DMS 273 (cell line): ENCODE measurements at regions not wholly inside any gene's neighbourhood (a gene's known extent, or its start where the extent isn't known, plus 50 kb on each side); places are given as distances from the start of the nearest gene placed in this dataset.

Experiments
- DNase-seq: peaks from one replicate; lab custom pipeline; 2025; ENCODE audit not compliant: unreplicated experiment; lab: John Stamatoyannopoulos, UW

DNA sequence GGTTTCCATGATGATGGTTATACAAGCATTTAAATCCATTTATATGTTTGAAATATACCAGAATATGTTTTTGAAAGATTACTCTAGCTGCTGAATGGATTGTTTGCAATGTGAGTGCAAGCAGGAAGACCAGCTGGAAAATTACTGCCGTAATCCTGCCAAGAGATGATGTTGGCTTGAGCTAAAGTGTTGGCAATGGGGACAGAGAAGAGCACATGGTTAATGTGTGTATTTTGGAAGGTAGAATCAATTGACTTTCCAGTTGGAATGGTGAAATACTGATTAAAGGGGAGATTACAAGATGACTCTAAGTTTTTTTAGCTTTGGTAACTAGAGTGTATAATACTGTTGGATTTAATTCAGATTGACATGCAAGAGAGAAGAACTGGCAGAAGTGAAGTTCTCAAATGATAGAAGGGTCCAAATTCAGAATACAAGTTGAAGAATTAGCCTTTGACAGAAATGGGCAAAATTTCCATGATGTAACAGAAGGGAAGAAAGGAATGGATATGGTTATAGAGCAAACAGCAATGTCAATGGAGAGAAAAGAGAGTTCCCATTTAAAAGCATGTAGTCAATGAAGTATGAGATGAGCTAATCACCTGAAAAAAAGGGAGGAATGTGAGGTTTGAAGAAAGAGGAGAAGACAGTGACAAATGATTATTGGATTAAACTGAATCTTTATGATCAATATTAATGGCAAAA lies 422.0 kb downstream of the CDC14C start:
- DNase-seq = peak; percentile 59

DNA sequence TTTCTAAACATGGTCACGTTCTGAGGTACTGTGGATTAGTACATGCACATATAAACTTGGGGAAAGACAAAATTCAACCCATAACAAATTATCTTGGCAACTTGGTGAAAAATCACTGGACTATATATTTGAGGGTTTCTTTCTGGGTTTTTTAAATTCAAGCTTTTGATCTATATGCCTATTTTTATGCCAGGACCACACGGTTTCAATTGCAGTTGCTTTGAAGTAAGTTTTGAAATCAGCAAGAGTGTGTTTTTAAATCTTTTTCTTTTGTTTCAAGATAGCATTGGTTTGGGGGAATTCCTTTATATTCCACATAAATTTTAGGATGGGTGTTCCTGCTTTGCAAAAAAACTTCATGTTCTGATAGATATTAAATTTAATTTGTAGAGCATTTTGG lies 406.4 kb upstream of the VWC2 start:
- no peak for DNase-seq

DNA sequence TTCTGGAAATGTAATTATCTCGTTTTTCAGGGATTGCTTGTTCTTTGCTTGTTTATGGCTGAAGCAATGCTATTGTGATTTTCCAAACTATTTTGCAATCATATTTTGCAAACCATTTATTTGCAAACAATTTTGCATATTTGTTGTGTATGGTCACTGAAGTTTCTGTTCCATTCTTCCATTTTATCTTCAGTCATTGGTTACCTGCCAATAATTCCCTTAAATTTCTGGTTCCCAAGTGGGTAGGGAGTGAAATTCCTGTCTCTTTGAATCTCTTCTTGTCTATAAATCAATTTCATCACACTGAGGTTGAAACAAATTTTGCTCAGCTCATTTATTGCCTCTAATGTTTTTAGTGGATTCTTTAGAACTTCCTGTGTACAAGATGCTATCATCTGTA lies 401.7 kb upstream of the VWC2 start:
- no peak for DNase-seq

DNA sequence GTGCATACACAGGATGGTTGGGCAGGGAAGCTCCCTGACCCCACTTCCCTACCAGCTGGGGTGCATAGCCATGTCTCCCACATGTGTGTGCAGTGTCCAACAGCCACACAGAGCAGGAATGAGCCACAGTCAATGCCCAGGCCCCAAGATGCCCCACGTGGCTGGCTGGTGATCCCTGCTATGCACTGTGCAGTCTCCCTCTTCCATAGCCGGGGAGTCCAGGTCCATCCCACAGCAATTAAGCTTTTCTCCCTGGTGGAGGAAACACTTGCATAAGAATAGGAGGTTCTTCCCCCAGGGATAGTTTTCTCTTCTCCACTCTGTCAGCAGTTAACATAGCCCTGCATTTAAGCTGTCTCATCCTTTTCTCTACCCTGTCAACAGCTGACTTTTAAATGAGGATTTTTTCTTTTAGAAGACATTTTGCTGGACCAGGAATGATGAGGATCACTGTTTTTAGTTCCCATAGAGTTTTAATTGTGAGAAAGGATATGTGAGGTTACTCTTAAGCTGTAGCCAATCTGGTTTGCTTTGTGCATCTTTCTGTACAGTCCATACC lies 396.5 kb upstream of the VWC2 start:
- no peak for DNase-seq

DNA sequence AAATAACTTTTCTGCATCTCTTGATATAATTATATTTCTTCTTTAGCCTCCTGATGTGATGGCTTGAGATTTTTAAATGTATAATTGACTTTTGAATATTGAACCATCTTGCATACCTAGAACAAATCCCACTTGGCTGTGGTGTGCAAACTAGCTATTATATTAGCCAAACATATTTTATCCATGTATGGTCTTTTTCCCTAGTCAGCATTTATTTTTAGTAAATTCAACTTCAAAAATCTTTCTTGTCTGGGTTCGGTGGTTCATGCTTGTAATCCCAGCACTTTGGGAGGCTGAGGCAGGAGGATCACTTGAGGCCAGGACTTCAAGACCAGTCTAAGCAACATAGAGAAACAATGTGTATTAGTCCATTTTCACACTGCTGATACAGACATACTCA lies 386.6 kb upstream of the VWC2 start:
- no peak for DNase-seq

DNA sequence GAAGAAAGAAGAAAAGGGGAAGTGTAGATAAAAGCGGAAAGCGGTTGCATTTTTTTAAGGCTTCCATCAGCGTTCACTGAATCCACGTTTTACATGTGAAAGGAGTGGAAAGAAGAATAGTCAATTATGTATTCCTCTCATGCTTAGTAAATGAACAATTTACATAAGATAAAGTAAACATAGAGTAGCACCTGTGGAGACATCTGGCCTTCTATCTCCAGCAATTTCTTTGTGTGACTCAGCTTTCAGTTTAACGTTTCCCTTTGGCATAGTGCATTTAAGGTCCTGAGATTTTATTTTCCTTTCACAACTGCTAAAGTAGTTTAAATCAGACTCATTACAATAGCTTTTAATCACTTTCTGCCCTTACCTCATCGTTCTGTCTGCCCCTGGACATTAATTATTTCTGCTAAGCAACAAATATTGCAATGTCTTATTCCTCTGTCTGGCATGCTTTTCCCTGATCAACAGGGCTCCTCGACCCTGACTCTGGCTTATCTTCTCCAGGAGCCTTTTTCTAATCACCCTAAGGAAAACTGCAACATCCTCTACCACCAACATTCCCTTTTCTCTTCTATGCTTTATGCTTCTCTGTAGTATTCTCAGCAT lies 383.5 kb upstream of the VWC2 start:
- DNase-seq = peak; percentile 65

DNA sequence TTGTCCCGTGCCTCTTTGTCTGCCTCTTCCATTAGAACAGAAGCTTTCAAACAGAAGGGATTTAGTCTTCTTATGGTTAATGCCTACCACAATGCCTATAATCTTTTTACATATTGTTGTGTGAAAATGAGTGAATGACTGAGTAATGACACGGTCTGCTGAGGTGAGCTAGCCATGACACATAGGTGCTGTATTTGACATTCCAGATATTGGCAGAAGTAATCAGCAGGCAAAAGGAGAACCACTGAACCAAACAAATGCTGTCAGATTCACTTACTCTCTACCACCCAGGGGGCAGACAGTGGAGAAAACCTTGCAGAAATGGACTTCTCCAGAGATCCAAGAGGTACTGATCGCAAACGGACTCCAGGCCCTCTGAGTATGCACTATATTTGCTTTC lies 377.2 kb upstream of the VWC2 start:
- DNase-seq = no peak

DNA sequence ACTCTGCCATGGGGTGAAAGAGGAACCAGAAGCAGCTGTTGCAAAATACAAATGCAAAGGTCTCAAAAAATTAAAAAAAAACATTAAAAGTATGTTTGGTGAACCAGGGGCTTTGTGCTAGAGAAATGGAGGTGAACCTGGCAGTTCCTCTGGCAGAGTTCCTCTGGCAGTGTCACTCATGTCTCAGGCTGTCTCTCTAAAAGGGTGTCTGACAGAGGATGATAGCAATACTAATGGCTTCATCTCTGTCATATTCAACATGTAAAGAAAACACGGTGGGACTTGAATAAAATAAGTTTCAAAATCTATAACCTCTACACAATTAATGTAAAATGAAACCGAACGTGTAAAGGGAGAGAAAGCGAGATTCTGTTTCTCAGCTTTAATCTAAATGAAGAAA lies 375.7 kb upstream of the VWC2 start:
- no peak for DNase-seq

DNA sequence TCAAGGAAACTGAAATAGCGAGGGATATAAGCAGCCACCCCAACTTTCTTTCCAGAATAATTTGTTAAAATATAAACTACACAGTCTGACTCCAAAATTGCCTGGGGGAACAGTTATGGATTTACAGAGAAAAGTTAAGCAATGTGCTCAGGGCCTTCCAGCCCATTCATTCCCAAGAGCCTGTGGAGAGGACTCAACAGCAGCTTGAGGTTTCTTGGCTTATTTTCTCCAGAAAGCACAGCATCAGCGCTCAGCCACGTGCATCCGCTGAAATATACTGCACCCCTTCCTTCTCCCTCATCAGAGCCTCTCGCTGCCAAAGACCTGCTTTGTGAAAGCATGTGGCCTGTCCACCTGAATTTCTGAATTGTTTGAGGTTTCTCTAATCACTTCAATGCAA lies 375.2 kb upstream of the VWC2 start:
- DNase-seq = peak; percentile 44

DNA sequence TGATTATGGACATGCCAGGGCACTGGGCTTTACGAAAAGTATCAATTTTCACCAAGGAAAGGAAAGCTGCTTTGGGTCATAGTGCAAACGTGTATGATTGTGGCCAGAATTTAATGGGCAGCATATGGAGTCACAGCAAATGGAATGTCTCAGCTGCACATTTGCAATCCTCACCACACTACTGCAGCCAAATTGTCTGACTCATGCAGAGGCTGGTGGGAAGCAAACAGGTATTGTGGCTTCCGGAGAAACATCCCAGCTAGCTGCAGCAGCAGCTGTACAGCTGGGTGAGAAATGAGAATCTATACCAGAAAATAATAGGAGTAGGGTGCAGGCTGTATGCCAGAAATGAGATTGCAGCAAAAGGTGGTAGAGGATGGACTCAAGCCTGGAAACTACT lies 374.7 kb upstream of the VWC2 start:
- peak; percentile 60 for DNase-seq

DNA sequence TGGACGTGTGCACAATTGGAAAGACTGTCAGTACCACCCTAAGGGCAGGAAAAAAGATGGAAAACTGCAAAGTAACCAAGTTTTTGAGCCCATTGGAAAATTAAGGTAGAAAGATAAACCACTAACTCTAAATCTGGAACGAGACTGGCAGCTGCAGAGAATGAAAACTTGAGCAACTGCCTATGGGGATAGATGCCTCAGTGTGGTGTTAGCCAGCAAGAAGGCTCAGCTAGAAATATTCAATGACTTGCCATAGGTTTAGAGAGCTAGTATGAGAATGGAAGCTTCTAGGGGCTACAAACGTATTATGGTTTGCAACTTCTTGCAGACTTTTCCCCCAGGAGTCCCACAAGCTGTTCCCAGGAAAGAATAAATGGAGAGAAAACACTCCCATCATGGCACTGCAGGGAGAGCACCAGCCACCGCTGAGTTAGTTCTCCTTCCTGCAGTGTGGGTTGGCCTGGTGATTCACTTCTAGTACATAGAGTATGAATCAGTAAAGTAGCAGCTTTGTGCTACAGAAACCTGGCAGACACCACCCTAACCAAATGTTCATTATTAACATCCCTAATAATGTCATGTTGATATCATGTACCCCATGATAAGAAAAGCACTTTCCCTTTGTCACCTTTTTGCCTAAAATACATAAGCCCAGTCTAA lies 372.4 kb upstream of the VWC2 start:
- no peak for DNase-seq

DNA sequence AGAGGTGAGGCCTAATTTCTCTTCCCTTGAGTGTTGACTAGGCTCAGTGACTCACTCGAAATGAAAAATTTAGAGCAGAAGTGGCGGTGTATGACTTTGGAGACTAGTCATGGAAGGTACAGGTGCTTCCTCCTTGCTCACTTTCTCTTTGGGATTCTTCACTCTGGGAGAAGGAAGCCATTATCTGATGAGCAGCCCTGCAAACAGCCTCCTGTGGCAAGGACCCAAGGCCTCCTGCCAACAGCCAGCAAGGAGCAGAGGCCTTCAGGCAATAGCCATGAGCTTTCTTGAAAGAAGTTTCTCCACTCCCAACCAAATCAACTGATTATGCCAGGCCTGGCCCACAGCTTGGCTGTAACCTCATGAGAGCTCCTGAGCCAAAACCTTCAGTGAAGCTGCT lies 369.6 kb upstream of the VWC2 start:
- DNase-seq = no peak

DNA sequence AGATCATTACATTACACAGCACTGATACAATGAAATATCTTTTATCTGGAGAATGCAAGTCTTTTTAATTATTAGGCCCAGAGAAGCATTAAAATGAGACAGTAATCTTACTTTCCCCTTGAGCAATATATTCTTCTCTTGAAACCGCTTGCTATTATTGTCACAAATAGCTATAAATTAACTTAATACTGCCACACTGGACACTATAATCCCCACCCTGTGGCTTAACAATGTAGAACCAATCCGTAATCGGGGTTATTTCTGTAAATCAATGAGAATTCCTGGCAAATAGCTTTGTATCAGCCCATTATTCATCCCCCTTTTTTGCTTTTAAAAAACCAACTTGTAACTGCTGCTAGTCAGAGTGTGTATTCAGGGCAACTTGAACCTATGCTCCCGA lies 366.2 kb upstream of the VWC2 start:
- DNase-seq = no peak

DNA sequence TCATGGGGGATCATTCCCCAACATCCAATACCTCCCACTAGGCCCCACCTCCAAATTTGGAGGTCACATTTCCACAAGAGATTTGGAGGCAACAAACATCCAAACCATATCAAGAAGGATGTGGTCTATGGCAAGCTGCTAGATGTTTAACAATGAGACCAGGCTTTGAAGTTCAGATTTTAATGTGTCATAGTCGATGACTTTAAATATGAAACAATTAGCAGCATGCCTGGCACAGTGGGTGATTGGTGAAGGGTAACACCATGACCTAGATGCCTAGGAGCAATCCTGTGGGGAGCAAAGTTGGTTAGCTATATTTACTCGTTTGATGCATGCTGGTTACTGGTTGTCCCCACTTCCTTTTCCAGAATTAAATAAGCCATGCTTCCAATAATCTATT lies 356.4 kb upstream of the VWC2 start:
- no peak for DNase-seq

DNA sequence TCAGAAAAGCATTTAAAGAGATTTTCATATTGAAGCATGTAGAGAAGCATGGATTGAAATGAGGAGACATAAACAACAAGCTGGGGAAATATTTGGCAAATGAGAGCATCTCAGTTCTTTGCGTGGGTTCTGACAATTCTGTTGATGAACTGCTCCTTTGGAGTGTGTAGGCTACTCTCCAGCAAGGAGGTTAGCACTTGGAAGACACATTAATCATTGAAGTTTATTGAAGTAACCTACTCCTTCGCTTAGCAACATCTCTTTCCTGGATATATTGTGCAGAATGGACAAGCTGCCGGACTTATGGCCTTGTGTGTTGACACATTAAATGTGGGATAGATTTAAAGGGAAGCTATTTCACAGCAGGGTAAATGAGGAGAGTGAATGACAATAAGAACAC lies 354.5 kb upstream of the VWC2 start:
- DNase-seq = no peak

DNA sequence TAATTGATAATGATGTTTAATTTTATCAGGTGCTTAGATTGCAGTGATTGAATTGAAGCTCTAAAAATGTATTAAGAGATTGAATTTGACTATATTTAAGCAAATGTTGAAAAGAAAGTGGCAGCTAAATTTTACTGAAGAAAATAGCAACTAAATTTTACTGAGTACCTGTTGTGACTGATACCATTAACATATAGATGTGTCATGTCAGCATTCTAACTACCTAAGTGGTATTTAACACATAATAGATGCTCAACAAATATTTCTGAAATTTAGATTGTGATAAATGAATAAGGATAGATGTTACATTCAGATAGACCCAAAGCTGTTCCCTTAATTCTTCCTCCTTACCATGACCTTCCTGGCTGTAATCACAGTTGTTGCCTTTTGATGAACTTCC lies 350.9 kb upstream of the VWC2 start:
- DNase-seq = no peak

DNA sequence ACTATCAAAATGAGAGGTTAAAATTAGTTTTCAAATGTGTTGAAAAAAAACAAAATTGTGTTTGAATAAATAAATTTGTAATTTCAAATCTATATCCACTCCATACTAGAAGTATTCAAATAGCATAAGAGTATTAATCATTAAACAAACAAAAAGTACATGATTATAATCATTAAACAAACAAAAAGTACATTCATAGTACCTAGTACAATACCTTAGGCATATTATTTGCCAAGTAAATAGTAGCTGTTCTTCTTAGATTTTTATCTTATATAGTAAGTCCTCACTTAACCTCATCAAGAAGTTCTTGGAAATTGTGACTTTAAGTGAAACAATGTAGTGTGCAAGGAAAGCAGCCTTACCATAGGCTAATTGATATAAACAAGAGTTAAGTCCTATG lies 349.3 kb upstream of the VWC2 start:
- no peak for DNase-seq

DNA sequence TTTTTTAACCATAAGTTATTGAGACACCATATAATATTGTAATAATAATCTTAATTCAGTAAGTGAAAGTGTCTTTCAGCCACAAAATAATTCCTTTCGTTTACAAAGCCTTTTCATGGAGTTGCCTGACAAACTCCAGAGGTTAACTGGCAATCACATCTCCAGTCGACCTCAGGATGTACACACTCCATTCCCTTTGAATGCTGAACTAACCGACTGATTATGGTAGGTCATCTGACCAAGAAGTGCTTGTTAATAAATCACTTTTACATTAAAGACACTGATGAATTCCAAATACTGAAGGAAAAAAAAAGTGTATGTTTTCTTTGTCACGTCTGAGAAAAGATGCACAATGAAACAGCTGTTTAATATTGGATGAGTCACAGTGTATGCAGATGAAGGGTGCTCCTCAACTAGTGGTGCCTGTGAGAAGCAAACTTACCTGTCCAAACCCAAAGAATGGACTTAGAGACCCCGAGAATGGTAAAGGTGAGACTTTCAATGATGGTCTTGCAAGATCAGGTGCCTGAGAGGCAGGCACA lies 348.1 kb upstream of the VWC2 start:
- no peak for DNase-seq

DNA sequence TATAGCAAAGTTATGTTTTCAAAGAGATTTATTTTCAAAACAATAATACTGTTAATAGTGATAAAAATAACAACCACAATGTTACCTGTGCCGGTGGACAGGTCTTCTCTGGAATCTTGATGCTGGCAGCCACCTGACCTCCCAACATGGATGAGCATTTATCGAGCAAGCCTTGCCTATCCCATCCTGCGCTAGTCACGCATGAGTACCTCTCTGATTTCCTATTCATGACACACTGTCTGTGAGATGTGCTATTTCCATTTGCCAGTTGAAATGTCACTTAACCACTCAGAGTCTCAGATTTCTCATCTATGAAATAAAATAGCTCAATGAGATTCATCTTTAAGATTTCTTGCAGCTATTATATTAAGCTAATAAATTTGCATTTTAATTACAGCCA lies 341.2 kb upstream of the VWC2 start:
- no peak for DNase-seq

DNA sequence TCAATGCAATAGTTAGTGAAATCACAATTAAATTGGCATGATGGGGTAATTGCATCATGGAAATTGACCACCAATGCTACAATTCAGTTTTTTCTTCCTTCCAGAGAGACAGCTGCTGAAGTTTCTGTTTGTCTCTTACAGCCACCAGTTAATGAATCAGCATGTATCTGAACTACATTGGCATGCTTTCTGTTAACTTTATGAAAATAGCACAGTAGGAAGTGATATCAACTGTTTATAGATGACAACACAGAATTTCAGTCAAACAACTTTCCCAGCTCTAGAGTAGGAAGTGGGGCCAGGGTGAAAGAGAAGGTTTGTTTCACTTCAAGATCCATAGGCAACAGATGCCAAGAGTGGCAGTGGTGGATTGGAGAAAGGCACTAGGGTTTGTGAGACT lies 339.6 kb upstream of the VWC2 start:
- no peak for DNase-seq

DNA sequence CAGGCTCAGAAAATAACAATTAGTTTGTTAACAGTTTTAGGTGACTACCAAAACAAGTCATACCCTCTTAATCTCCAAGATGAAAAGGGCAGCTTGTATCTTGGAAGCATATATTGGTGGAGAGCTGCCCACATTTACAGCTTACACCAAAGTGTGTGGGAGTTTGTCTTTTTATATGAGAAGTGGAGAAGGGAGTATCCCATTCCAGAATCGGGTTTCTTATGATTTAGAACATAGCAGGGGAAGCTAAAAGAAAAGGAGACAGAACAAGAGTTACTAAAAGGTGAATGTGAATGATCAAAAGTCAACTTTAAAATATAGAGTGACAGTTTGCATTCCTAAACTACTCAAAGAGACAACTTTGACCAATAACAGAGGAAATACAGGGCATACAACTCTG lies 338.6 kb upstream of the VWC2 start:
- DNase-seq = no peak

DNA sequence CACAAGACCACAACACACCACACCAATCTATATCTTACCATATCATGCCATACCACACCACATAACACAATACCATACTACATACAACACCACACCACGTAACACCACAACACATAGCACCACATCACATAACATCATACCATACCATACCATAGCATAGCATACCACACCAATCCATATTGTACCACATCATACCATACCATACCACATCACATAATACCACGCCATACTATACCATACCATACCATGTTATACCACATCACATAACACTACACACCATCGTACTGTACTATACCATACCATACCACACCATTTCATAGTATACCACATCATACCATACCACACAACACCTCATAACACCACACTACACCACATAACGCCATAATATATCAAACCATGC lies 335.2 kb upstream of the VWC2 start:
- no peak for DNase-seq
